NCI-H345 (cell line): ENCODE measurements at regions not wholly inside any gene's neighbourhood (a gene's known extent, or its start where the extent isn't known, plus 50 kb on each side); places are given as distances from the start of the nearest gene placed in this dataset.
A peak's percentile ranks its signal among the peaks of the same experiment; 100 is the strongest.

Experiments
- DNase-seq: peaks from one replicate; lab custom pipeline; 2025; lab: John Stamatoyannopoulos, UW

GRCh38 chr3:82287562-82287961, 526.1 kb upstream of the GBE1 start:
- no peak for DNase-seq

DNA sequence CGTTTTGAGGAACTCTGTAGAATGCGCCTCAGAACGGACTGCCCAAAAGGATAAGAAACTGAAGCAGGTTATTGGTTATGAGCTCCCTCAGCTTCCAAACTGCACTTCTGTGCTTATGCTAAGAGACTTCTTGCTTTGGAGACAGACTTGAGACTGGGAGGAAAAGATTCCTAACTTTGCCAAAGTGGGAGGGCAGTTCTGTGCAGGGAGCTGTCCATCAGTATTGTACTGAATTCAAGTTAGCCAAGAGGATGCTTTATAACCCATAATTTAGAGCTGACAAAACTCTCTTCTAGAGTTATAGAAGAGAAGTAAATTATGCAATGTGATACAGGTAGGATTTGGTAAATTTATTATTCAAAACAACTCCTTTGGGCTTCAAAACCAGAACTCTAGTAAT, 519.8 kb upstream of the GBE1 start:
- no peak for DNase-seq

DNA sequence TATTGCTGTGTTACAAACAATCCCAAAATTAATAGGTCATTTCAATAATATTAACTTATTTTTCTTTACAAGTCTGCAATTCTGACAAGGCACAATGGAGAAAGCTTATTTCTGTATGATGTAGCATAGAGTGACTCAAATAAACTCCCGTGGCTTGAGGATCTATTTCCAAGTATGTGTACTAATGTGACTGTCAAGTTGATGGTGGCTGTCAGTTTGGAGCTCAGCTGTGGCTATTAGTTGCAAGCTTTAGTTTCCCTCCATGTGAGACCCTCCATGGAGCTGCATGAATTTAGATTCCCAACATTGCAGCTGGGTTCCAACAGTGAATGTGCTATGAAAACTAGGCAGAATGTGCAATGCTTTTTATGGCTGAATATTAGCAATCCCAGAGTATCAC, 515.5 kb upstream of the GBE1 start:
- no peak for DNase-seq

- no peak for DNase-seq
Measured at GRCh38 chr3:82274897-82275296, 513.5 kb upstream of the GBE1 start.

GRCh38 chr3:82265747-82266146, 504.3 kb upstream of the GBE1 start:
- no peak for DNase-seq

DNA sequence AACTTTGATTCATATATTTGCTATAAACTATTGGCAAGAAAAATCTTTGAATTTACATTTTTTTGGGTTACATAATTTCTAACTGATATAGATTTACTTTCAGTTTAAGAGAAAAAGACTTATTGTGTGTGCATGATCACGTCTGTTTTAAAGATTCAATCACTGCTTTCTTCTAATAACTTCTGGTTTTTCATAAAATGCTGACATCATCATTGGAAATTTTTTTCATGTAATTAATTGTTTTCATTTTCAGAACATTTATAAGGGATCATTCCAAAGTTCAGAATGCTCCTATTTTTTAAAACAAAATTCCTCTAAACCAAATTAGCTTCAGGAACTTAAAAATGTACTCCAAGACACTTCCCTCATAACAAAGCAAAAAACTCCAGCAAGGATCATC, 500.7 kb upstream of the GBE1 start:
- DNase-seq: no peak

- no peak for DNase-seq
Measured at GRCh38 chr3:82261637-82262036, 500.2 kb upstream of the GBE1 start.

DNA sequence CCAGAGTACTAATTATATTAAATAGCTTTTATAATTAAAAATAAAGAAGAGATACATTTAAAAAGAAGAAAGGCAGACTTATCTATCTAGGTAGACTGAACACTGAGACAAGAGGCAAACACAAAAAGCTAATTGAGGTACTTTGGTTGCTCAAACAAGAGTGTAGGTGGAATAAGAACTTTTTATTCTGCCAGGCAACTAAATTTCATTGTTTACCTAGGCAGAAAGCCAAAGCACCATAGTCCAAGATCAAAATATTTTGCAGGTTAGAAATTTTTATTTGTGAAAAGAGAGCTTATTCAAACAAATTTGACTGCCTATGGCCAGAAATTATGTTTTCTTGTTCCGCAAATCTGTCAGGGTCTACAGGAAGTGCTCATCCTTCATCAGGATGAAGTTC, 499.6 kb upstream of the GBE1 start:
- DNase-seq: peak; percentile 4

- no peak for DNase-seq
Measured at GRCh38 chr3:82259994-82260393, 498.5 kb upstream of the GBE1 start.

GRCh38 chr3:82240322-82240721, 478.9 kb upstream of the GBE1 start:
- no peak for DNase-seq

- no peak for DNase-seq
Measured at GRCh38 chr3:82236257-82236656, 474.8 kb upstream of the GBE1 start.

DNA sequence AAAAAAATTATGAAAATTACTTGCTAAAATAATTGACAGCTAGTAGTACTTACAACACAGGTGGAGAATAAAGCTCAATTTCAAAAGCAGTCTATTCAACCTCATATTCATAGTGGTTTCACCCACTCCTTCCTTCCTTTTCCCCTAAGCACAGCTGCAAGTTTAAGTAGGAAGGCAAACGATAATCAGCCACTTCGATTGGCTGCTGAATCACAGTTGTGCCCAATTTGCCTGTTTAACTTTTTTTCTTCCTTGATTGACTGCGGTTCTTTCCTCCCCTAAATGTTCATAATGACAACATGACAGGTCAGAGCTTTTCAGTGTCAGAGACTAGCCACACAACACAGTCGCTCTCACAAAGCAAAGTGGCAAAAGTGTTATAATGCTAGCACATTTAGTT, 468.0 kb upstream of the GBE1 start:
- no peak for DNase-seq

DNA sequence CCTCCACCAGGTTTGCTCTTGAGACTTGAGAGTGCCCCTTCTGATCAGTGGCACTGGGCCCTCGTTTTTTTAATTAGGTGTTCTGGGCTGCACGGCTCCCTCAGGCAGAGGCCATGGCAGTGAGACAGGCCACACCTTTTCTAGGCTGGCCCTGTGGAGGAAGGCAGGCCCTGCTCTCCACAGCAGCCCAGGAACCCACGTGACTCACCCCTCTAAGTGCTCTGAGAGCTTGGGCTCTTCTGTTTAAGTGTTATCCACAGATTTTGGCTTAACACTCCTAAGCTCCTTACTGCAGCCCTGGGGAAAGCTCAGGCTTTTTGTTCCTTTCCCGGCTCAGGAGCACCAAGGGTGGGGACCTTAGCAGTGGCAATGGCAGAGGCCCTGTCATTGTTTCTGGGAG, 463.2 kb upstream of the GBE1 start:
- no peak for DNase-seq

DNA sequence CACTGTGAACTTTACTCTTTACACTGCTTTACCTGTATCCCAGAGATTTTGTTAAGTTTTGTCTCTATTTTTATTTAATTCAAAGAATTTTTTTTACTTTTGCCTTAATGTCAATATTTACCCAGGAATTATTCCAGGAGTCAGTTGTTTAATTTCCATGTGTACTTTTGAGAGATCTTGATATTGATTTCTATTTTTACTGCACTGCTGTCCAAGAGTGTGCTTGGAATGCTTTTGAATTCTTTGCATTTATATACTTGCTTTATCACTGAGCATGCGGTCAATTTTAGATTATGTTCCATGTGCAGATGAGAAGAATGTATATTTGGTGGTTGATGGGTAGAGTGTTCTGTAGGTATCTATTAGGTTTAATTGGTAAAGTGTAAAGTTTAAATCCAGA, 461.0 kb upstream of the GBE1 start:
- no peak for DNase-seq

GRCh38 chr3:82217571-82217970, 456.1 kb upstream of the GBE1 start:
- no peak for DNase-seq

- DNase-seq: no peak
Measured at GRCh38 chr3:82208002-82208710, 446.7 kb upstream of the GBE1 start.

DNA sequence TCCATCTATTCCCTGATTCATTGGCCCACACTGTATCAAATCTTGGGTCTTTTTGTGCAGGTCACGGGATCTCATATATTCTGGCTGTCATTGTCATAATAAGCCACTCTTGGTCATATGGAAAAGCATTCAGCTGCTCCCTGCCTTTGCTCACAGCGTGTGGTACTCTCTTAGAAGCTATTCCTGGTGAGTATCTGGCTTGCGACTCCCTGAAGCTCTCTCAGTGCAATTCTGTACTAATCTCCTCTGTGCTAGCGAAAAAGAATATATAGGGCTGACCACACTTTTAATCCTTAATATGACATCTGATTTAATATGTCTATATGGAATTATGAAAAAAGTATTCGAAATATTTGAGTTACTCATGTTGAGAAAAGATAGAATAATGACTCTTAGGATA, 440.8 kb upstream of the GBE1 start:
- DNase-seq: peak; percentile 72

GRCh38 chr3:82201316-82201715, 439.9 kb upstream of the GBE1 start:
- DNase-seq: no peak

DNA sequence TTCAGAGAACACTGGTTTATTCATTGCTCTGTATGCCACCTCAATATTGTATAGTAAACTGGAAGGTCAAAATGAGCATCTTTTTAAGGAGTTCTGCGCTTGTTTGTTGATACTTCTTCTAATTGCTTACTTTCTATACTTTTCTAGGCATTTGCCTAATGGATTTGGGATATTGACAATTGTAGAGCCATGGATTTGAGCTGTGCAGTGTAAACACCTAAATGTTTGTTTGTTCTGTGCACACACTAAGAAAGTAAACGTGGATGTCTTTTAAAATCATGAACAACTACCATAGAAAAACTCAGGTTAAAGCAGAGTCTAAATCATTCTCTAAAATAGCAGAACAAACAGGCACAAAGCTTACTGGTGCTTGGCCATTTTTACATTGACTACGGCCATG, 436.6 kb upstream of the GBE1 start:
- DNase-seq: peak; percentile 2

DNA sequence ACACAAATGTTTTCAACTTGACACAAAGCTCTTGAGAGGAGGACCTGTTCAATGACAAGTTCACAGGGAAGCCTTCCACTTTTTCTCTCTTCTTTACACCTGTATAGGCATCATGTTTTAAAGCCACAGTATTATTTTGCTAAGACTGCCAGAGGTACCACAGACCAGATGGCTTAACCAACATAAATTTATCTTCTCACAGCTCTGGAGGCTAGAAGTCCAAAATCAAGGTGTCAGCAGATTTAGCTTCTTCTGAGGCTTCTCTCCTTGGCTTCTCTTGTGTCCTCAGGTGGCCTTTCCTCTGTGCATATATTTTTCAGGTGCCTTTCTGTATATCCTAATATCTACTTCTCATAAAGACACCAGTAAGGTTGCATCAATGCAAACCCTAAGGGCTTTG, 435.2 kb upstream of the GBE1 start:
- DNase-seq: no peak

- DNase-seq: no peak
Measured at GRCh38 chr3:82194870-82195269, 433.4 kb upstream of the GBE1 start.

DNA sequence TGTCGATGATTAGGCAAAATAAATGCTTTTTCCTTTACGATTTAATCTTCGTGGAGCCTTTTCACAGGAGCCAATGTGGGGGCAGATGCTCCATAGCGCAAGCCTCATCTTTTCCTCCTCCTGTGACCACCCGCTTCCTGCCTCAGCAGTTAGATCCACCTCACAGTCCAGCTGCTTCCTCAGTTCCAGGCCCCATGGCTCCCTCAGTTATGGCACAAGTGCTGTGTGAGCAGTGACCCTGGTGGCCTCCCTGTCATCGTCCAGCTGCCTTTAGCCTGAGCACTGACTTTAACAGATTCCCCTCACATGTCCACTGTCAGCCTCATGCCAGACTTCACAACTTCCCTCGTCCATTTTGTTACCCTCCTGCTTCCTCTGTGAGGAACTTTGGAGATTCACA, 424.6 kb upstream of the GBE1 start:
- DNase-seq: no peak

DNA sequence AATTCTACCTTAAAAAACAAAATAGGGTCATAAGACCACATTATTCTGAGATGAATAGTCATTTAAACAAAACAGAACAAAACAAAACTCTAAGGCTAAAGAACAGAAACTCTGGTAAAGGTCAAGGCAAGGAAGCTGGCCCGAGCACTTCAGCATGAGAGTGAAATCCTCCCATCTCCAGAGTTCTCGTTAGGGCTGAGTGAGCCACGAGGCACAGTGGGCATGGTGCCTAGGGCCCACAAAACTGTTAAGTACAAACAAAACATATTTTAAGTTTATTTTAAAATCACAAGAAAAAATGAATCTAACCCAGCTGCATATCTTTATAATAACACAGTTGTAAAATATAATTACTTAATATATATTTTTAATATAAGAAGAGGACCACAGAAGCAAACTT, 417.8 kb upstream of the GBE1 start:
- no peak for DNase-seq

- DNase-seq: no peak
Measured at GRCh38 chr3:82178291-82178690, 416.8 kb upstream of the GBE1 start.

- no peak for DNase-seq
Measured at GRCh38 chr3:82177774-82178173, 416.3 kb upstream of the GBE1 start.
